Esophagus squamous epithelium (tissue), 5 donors: ENCODE measurements at regions not wholly inside any gene's neighbourhood (a gene's known extent, or its start where the extent isn't known, plus 50 kb on each side); places are given as distances from the start of the nearest gene placed in this dataset.
A peak's percentile ranks its signal among the peaks of the same experiment; 100 is the strongest.

Source experiments
- DNase-seq: peaks from one replicate; lab custom pipeline; 2025; lab: John Stamatoyannopoulos, UW
- H3K27ac ChIP-seq, 4 donors: fragments of 200-600 bp; sonication (generic); one replicate each; pipeline ENCODE4 v1.5.1; 2016 to 2019; ENCODE audit warnings: mild to moderate bottlenecking in 1 of 4
- H3K27me3 ChIP-seq, 4 donors: fragments of 200-600 bp; sonication (generic); 1 replicate in 3 of 4; 2 replicates in 1 of 4; pipeline versions ENCODE4 v1.5.1 to v1.6.0; 2017 to 2021; ENCODE audit warnings: antibody characterized with exemption in 1 of 4
- H3K36me3 ChIP-seq, 3 donors: fragments of 200-600 bp; sonication (generic); one replicate each; pipeline ENCODE4 v1.5.1; 2016 to 2019
- H3K4me1 ChIP-seq, 3 donors: fragments of 200-600 bp; sonication (generic); one replicate each; pipeline ENCODE4 v1.5.1; 2017 to 2019
- H3K4me3 ChIP-seq, 4 donors: fragments of 200-600 bp; sonication (generic); 1 replicate in 3 of 4; 2 replicates in 1 of 4; pipeline ENCODE4 v1.5.1; 2016 to 2019; ENCODE audit warnings: mild to moderate bottlenecking in 2 of 4, moderate library complexity in 1 of 4
- H3K9me3 ChIP-seq, 3 donors: fragments of 200-600 bp; sonication (generic); one replicate each; pipeline ENCODE4 v1.5.1; 2016 to 2019
- POLR2A ChIP-seq, 4 donors: fragments of 450-650 bp; IDR thresholded peaks; one replicate each; pipeline ENCODE4 v1.6.1; 2017; ENCODE audit warnings: antibody characterized with exemption in 4 of 4, mild to moderate bottlenecking in 4 of 4, moderate library complexity in 3 of 4
- WGBS, 2 donors: methylation state at CpG; one replicate each; pipeline ENCODE4 v1.1.5; 2018; 5-methylcytosine and 5-hydroxymethylcytosine counted together
- intact Hi-C: fragments of 100-400 bp; cut with DNase I; formaldehyde crosslinking; loops from one replicate; pipeline ENCODE4 v1.15.0; 2022
- TF ChIP-seq, protein P1 (sequence below), 6 experiments: fragments of 450-650 bp in 4 of 6; fragments of 200-600 bp in 2 of 6; sonication (generic) in 2 of 6; IDR thresholded peaks; one replicate each; pipeline ENCODE4 v1.5.1; 2016 to 2019; ENCODE audit warnings: antibody characterized with exemption in 6 of 6, mild to moderate bottlenecking in 4 of 6, moderate library complexity in 4 of 6
- donor health status: DM: yes; HTN: yes; CAD: no.

DNA sequence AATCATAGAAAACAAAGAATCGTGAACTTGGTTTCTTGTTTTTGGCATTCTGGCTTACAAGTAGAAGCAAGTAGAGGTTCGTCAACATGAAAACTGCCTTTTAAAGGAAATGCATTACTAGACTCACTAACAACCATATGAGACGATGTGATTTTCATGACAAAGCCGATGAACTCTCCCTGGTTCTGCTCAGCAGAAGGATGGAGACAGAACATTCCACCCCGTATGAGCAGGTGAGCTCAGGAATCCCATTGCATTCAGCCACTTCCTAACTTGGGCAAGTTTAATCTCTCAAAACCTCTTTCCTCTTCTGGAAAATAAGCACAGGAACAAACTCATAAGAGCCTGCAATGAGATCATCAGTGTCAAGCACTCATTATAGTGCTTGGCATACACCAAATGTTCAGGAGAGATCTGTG, 57.4 kb upstream of the SVIL start:
- Histone ChIP-seq H3K27me3 (no peaks in the 10 kb centered on the region), H3K4me3 (peak overlapping the region in 1 of 4 donors; percentile 41), H3K9me3 (no peaks in the 10 kb centered on the region), H3K4me1 (peaks cover 10 to 76% (median 40%) of the 10 kb centered on the region in 3 donors), H3K27ac (peak overlapping the region; percentile 32 to 81 (median 79)), H3K36me3 (no peaks in the 10 kb centered on the region)
- no peak for TF ChIP-seq POLR2A (IDR thresholded peaks at IDR 0.05)
- TF ChIP-seq, protein P1, sequence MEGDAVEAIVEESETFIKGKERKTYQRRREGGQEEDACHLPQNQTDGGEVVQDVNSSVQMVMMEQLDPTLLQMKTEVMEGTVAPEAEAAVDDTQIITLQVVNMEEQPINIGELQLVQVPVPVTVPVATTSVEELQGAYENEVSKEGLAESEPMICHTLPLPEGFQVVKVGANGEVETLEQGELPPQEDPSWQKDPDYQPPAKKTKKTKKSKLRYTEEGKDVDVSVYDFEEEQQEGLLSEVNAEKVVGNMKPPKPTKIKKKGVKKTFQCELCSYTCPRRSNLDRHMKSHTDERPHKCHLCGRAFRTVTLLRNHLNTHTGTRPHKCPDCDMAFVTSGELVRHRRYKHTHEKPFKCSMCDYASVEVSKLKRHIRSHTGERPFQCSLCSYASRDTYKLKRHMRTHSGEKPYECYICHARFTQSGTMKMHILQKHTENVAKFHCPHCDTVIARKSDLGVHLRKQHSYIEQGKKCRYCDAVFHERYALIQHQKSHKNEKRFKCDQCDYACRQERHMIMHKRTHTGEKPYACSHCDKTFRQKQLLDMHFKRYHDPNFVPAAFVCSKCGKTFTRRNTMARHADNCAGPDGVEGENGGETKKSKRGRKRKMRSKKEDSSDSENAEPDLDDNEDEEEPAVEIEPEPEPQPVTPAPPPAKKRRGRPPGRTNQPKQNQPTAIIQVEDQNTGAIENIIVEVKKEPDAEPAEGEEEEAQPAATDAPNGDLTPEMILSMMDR (IDR thresholded peaks at IDR 0.05) = no peak
- intact Hi-C loops = no loop called here
- DNase-seq = no peak
- WGBS, 2 donors = 25 to 26% methylated on average over 5 of the region's 5 CpGs

DNA sequence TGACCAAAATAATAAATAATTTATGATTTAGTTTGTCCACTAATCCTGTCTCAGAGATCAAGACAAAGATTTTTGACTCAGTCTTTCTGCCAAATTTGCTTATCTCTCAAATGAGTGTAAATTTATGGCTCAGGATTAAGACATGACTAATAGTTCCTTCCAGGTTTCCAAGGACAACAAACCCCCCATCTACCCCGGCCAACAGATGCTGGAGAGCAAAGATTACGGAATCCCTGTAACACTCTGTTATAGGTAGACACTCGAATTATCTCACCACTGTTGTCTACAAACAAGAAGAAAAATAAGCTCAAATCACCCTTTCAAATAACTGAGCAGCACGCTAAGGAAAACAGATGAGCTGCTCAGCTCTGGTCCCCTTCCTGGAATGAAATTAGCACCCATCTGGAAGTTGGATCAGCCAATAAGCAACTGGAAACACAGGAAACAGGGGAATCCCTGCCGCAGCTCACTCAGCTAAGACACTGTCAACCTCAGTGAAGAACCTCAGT, 56.8 kb upstream of the SVIL start:
- Histone ChIP-seq H3K4me1 (peaks cover 10 to 80% (median 40%) of the 10 kb centered on the region in 3 donors), H3K9me3 (no peaks in the 10 kb centered on the region), H3K27ac (peak overlapping the region; percentile 32 to 81 (median 79)), H3K27me3 (no peaks in the 10 kb centered on the region), H3K4me3 (peak overlapping the region in 1 of 4 donors; percentile 41), H3K36me3 (no peaks in the 10 kb centered on the region)
- DNase-seq = no peak
- intact Hi-C loops = no loop called here
- 27 to 31% methylated on average over 5 of the region's 5 CpGs for WGBS, 2 donors
- TF ChIP-seq, protein P1 (IDR thresholded peaks at IDR 0.05) = no peak

DNA sequence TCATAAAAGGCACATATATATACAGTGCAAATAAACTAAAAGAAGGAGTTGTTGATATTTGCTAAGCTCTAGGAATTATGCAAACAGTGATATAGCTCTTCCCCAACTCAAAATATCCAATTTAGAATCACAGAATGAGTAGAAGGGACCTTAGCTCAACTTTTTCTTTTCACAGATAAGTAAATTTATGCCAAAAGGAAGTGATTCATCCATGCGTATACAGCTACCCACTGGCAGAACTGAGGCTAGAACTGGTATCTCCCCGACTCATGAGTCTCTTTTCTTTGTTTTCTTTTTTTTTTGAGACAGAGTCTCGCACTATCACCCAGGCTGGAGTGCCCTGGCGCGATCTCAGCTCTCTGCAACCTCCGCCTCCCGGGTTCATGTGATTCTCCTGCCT, 54.2 kb upstream of the SVIL start:
- no peak for TF ChIP-seq POLR2A (IDR thresholded peaks at IDR 0.05)
- TF ChIP-seq, protein P1 (IDR thresholded peaks at IDR 0.05) = no peak
- H3K27me3 ChIP-seq = no peaks in the 10 kb centered on the region
- 10 to 41% methylated on average over 7 of the region's 7 CpGs for WGBS, 2 donors
- intact Hi-C loops = no loop called here
- H3K27ac ChIP-seq = peak overlapping the region in 2 of 4 donors; percentile 36 to 52
- DNase-seq = no peak
- peaks cover 0 to 23% (median 0%) of the 10 kb centered on the region in 3 donors for H3K36me3 ChIP-seq
- H3K4me1 ChIP-seq = peaks cover 10 to 87% (median 40%) of the 10 kb centered on the region in 3 donors
- H3K4me3 ChIP-seq = no peak overlapping the region
- H3K9me3 ChIP-seq = no peaks in the 10 kb centered on the region

DNA sequence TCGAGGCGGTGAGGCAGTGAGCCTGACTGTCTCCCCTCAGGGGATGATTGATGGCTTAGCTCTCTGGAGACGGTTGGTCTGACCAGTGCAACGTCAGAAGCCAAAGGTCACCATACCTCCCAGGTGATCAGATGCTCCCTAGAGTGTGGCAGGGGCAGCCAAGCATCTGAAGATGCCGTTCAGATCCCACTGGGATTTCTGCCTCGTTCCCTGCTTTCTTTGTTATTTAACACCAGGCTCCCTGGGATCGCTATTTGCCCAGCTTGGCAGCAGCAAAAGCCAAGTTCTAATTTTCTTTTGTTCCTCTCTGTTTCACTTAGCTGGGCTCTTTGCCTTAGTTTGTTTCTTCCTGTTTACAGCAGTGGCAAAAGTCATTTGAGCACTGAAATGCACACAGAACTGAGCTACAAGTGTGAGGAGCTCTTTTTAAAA, 53.5 kb upstream of the SVIL start:
- H3K27ac ChIP-seq = peak overlapping the region in 3 of 4 donors; percentile 12 to 52 (median 26)
- no peaks in the 10 kb centered on the region for H3K9me3 ChIP-seq
- H3K4me3 ChIP-seq = no peak overlapping the region
- peaks cover 0 to 31% (median 0%) of the 10 kb centered on the region in 3 donors for H3K36me3 ChIP-seq
- 13 to 31% methylated on average over 6 to 7 of the region's 7 CpGs for WGBS, 2 donors
- intact Hi-C loops = no loop called here
- H3K4me1 ChIP-seq = peaks cover 10 to 87% (median 38%) of the 10 kb centered on the region in 3 donors
- no peaks in the 10 kb centered on the region for H3K27me3 ChIP-seq
- no peak for DNase-seq
- TF ChIP-seq, protein P1 (IDR thresholded peaks at IDR 0.05) = no peak

DNA sequence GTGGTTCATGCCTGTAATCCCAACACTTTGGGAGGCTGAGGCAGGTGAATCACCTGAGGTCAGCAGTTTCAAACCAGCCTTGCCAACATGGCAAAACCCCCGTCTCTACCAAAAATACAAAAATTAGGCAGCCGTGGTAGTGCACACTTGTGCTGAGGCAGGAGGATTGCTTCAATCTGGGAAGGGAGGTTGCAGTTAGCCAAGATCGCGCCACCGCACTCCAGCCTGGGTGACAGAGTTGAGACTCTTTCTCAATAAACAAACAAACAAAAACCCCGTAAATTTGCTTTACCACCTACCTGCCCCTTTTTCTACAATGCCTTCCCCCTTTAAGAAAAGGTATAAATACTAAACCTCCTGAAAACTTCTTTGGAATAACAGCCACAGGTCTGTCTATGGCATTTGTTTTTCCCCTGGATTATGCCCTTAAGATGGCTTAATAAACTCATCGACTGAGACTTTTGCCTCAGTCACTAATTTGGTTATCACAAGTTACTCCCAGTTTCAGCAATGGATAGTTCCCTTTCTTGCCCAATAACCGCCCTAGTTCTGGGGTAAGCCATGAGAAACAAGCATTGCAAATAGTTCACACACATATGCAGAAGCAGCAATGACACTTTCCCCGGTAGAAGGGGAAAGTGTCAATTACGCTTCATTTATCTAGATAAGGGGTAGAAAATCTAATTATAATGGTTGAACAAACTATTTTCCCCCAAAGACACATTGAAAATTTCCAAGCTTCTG, 52.8 kb upstream of the SVIL start:
- Histone ChIP-seq H3K36me3 (peaks cover 0 to 36% (median 0%) of the 10 kb centered on the region in 3 donors), H3K4me1 (peaks cover 10 to 86% (median 31%) of the 10 kb centered on the region in 3 donors), H3K4me3 (no peak overlapping the region), H3K27me3 (no peaks in the 10 kb centered on the region), H3K9me3 (no peaks in the 10 kb centered on the region), H3K27ac (peak overlapping the region in 3 of 4 donors; percentile 12 to 52 (median 26))
- intact Hi-C loops = no loop called here
- TF ChIP-seq POLR2A (IDR thresholded peaks at IDR 0.05) = no peak
- TF ChIP-seq, protein P1 (IDR thresholded peaks at IDR 0.05) = no peak
- 78 to 81% methylated on average over 10 of the region's 10 CpGs for WGBS, 2 donors
- no peak for DNase-seq
